GM23338 (cell line): ENCODE measurements at regions not wholly inside any gene's neighbourhood (a gene's known extent, or its start where the extent isn't known, plus 50 kb on each side); places are given as distances from the start of the nearest gene placed in this dataset.

Experiments
- ATAC-seq: fragments of 200-7000 bp; cut with Tn5 transposase; 3 replicates; pipeline ENCODE4 v1.9.1; 2020
- DNase-seq: peaks from one replicate; pipeline ENCODE4 v3.0.0-alpha.2; 2015; ENCODE audit warnings: low spot score
- H2AFZ ChIP-seq: fragments of 200-600 bp; sonication (generic); 2 replicates; pipeline ENCODE4 v1.8.0; 2016; ENCODE audit warnings: antibody characterized with exemption, mild to moderate bottlenecking, moderate library complexity
- H3F3A ChIP-seq: fragments of 200-600 bp; sonication (generic); replicated peaks from 2 replicates; pipeline ENCODE4 v1.8.0; 2017; ENCODE audit warnings: antibody characterized with exemption, mixed run types, low read depth
- H3K27ac ChIP-seq: fragments of 200-600 bp; sonication (generic); 2 replicates; pipeline ENCODE4 v1.6.1; 2016; ENCODE audit warnings: low read depth
- H3K27me3 ChIP-seq: fragments of 200-600 bp; sonication (generic); 2 replicates; pipeline ENCODE4 v1.8.0; 2016; ENCODE audit warnings: mild to moderate bottlenecking, mixed run types, moderate library complexity; ENCODE audit not compliant: insufficient read depth
- H3K36me3 ChIP-seq: fragments of 200-600 bp; sonication (generic); 2 replicates; pipeline ENCODE4 v1.8.0; 2016; ENCODE audit warnings: mild to moderate bottlenecking; ENCODE audit not compliant: insufficient read depth
- H3K4me1 ChIP-seq: fragments of 200-600 bp; sonication (generic); 2 replicates; pipeline ENCODE4 v1.8.0; 2016; ENCODE audit warnings: mild to moderate bottlenecking, moderate library complexity; ENCODE audit not compliant: insufficient read depth
- H3K4me2 ChIP-seq: fragments of 200-600 bp; sonication (generic); 2 replicates; pipeline ENCODE4 v1.7.1; 2017; ENCODE audit warnings: mixed run types
- H3K4me3 ChIP-seq: fragments of 200-600 bp; sonication (generic); 2 replicates; pipeline ENCODE4 v1.6.1; 2016; ENCODE audit warnings: mixed run types
- H3K79me2 ChIP-seq: fragments of 200-600 bp; sonication (generic); replicated peaks from 2 replicates; pipeline ENCODE4 v1.8.0; 2017; ENCODE audit warnings: mild to moderate bottlenecking; ENCODE audit not compliant: insufficient read depth
- H3K9me2 ChIP-seq: fragments of 200-600 bp; sonication (generic); 2 replicates; pipeline ENCODE4 v1.8.0; 2017; ENCODE audit not compliant: insufficient read depth
- H4K20me1 ChIP-seq: fragments of 200-600 bp; sonication (generic); replicated peaks from 2 replicates; pipeline ENCODE4 v1.8.0; 2017; ENCODE audit warnings: mild to moderate bottlenecking; ENCODE audit not compliant: insufficient read depth
- H3K27ac Mint-ChIP-seq: 2 replicates; pipeline ENCODE4 v1.8.0; 2020; ENCODE audit warnings: inconsistent platforms, mild to moderate bottlenecking, moderate library complexity, mixed read lengths
- H3K27me3 Mint-ChIP-seq: 3 replicates; pipeline ENCODE4 v1.8.0; 2022; ENCODE audit warnings: low read depth, mild to moderate bottlenecking, moderate library complexity, mixed read lengths, inconsistent platforms; ENCODE audit not compliant: insufficient read depth, poor library complexity
- H3K36me3 Mint-ChIP-seq: 3 replicates; pipeline ENCODE4 v1.8.0; 2021; ENCODE audit warnings: low read depth, mild to moderate bottlenecking, inconsistent platforms, moderate library complexity, mixed read lengths
- H3K4me1 Mint-ChIP-seq: 3 replicates; pipeline ENCODE4 v1.8.0; 2020; ENCODE audit warnings: mild to moderate bottlenecking, inconsistent platforms, mixed read lengths
- H3K4me3 Mint-ChIP-seq: 3 replicates; pipeline ENCODE4 v1.8.0; 2021; ENCODE audit warnings: moderate library complexity, mild to moderate bottlenecking, inconsistent platforms, mixed read lengths
- H3K9me3 Mint-ChIP-seq: 3 replicates; pipeline ENCODE4 v1.8.0; 2020; ENCODE audit warnings: moderate library complexity, mild to moderate bottlenecking, inconsistent platforms, mixed read lengths
- EZH2 ChIP-seq: fragments of 200-600 bp; sonication (generic); IDR thresholded peaks from one replicate; pipeline ENCODE4 v1.8.0; 2017; ENCODE audit warnings: antibody characterized with exemption, mild to moderate bottlenecking, low read depth; ENCODE audit not compliant: unreplicated experiment
- JUNB ChIP-seq: IDR thresholded peaks from one replicate; pipeline ENCODE4 v1.6.1; 2016; ENCODE audit warnings: antibody characterized with exemption; ENCODE audit not compliant: unreplicated experiment
- NANOG ChIP-seq: IDR thresholded peaks from 2 replicates; pipeline ENCODE4 v1.6.1; 2016; ENCODE audit warnings: antibody characterized with exemption, borderline replicate concordance
- TF ChIP-seq, protein P1 (sequence below): fragments of 250-450 bp; sonication (Bioruptor Pico); IDR thresholded peaks from 2 replicates; pipeline ENCODE4 v1.5.0; 2020; ENCODE audit warnings: mild to moderate bottlenecking, moderate library complexity
- TF ChIP-seq, protein P2 (sequence below): IDR thresholded peaks from one replicate; pipeline ENCODE4 v1.6.1; 2018; ENCODE audit warnings: antibody characterized with exemption; ENCODE audit not compliant: unreplicated experiment
- TF ChIP-seq, protein P3 (sequence below): IDR thresholded peaks from 2 replicates; pipeline ENCODE4 v1.6.1; 2016; ENCODE audit warnings: antibody characterized with exemption

DNA sequence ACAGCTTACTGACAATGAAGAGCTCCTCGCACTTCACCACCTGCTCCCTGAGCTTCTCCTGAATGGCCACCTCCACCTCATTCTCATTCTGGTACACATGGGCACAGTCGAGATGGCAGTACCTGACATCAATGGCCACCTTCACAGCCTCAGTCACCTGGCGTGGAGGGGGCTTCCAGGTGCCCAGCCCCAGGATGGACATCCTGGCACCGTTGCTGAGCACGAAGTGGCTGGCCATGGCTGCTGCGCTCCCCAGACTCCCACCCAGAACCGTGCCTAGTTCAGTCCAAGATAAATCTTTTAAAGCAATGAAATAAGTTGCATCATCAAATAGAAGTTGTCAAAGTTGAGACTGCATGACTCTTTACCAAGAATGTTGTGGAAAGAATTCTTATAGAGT lies 128.1 kb upstream of the SOX6 start:
- Histone ChIP-seq H3K79me2 (no peaks in the 10 kb centered on the region), H3K27ac (no peak overlapping the region), H3F3A (no peaks in the 10 kb centered on the region), H3K4me2 (no peak overlapping the region), H3K9me2 (0 out of 2 replicates have a peak, but pooled peaks cover 6% of the 10 kb centered on the region), H2AFZ (no peak overlapping the region), H3K36me3 (no peaks in the 10 kb centered on the region), H3K4me1 (no peaks in the 10 kb centered on the region), H3K4me3 (no peak overlapping the region), H3K27me3 (no peaks in the 10 kb centered on the region), H4K20me1 (no peaks in the 10 kb centered on the region)
- H3K36me3 Mint-ChIP-seq, result no peaks in the 10 kb centered on the region
- H3K27me3 Mint-ChIP-seq, result no peaks in the 10 kb centered on the region
- H3K4me1 Mint-ChIP-seq, result no peaks in the 10 kb centered on the region
- H3K9me3 Mint-ChIP-seq, result no peaks in the 10 kb centered on the region
- H3K4me3 Mint-ChIP-seq, result no peak overlapping the region
- no peak for TF ChIP-seq JUNB
- TF ChIP-seq NANOG, result no peak
- no peak for TF ChIP-seq EZH2
- TF ChIP-seq, protein P1, sequence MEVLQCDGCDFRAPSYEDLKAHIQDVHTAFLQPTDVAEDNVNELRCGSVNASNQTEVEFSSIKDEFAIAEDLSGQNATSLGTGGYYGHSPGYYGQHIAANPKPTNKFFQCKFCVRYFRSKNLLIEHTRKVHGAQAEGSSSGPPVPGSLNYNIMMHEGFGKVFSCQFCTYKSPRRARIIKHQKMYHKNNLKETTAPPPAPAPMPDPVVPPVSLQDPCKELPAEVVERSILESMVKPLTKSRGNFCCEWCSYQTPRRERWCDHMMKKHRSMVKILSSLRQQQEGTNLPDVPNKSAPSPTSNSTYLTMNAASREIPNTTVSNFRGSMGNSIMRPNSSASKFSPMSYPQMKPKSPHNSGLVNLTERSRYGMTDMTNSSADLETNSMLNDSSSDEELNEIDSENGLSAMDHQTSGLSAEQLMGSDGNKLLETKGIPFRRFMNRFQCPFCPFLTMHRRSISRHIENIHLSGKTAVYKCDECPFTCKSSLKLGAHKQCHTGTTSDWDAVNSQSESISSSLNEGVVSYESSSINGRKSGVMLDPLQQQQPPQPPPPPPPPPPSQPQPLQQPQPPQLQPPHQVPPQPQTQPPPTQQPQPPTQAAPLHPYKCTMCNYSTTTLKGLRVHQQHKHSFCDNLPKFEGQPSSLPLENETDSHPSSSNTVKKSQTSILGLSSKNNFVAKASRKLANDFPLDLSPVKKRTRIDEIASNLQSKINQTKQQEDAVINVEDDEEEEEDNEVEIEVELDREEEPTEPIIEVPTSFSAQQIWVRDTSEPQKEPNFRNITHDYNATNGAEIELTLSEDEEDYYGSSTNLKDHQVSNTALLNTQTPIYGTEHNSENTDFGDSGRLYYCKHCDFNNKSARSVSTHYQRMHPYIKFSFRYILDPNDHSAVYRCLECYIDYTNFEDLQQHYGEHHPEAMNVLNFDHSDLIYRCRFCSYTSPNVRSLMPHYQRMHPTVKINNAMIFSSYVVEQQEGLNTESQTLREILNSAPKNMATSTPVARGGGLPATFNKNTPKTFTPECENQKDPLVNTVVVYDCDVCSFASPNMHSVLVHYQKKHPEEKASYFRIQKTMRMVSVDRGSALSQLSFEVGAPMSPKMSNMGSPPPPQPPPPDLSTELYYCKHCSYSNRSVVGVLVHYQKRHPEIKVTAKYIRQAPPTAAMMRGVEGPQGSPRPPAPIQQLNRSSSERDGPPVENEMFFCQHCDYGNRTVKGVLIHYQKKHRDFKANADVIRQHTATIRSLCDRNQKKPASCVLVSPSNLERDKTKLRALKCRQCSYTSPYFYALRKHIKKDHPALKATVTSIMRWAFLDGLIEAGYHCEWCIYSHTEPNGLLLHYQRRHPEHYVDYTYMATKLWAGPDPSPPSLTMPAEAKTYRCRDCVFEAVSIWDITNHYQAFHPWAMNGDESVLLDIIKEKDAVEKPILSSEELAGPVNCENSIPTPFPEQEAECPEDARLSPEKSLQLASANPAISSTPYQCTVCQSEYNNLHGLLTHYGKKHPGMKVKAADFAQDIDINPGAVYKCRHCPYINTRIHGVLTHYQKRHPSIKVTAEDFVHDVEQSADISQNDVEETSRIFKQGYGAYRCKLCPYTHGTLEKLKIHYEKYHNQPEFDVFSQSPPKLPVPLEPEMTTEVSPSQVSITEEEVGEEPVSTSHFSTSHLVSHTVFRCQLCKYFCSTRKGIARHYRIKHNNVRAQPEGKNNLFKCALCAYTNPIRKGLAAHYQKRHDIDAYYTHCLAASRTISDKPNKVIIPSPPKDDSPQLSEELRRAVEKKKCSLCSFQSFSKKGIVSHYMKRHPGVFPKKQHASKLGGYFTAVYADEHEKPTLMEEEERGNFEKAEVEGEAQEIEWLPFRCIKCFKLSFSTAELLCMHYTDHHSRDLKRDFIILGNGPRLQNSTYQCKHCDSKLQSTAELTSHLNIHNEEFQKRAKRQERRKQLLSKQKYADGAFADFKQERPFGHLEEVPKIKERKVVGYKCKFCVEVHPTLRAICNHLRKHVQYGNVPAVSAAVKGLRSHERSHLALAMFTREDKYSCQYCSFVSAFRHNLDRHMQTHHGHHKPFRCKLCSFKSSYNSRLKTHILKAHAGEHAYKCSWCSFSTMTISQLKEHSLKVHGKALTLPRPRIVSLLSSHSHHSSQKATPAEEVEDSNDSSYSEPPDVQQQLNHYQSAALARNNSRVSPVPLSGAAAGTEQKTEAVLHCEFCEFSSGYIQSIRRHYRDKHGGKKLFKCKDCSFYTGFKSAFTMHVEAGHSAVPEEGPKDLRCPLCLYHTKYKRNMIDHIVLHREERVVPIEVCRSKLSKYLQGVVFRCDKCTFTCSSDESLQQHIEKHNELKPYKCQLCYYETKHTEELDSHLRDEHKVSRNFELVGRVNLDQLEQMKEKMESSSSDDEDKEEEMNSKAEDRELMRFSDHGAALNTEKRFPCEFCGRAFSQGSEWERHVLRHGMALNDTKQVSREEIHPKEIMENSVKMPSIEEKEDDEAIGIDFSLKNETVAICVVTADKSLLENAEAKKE (CRISPR knock-in tag), result no peak
- TF ChIP-seq, protein P2, sequence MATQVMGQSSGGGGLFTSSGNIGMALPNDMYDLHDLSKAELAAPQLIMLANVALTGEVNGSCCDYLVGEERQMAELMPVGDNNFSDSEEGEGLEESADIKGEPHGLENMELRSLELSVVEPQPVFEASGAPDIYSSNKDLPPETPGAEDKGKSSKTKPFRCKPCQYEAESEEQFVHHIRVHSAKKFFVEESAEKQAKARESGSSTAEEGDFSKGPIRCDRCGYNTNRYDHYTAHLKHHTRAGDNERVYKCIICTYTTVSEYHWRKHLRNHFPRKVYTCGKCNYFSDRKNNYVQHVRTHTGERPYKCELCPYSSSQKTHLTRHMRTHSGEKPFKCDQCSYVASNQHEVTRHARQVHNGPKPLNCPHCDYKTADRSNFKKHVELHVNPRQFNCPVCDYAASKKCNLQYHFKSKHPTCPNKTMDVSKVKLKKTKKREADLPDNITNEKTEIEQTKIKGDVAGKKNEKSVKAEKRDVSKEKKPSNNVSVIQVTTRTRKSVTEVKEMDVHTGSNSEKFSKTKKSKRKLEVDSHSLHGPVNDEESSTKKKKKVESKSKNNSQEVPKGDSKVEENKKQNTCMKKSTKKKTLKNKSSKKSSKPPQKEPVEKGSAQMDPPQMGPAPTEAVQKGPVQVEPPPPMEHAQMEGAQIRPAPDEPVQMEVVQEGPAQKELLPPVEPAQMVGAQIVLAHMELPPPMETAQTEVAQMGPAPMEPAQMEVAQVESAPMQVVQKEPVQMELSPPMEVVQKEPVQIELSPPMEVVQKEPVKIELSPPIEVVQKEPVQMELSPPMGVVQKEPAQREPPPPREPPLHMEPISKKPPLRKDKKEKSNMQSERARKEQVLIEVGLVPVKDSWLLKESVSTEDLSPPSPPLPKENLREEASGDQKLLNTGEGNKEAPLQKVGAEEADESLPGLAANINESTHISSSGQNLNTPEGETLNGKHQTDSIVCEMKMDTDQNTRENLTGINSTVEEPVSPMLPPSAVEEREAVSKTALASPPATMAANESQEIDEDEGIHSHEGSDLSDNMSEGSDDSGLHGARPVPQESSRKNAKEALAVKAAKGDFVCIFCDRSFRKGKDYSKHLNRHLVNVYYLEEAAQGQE, result no peak
- TF ChIP-seq, protein P3, sequence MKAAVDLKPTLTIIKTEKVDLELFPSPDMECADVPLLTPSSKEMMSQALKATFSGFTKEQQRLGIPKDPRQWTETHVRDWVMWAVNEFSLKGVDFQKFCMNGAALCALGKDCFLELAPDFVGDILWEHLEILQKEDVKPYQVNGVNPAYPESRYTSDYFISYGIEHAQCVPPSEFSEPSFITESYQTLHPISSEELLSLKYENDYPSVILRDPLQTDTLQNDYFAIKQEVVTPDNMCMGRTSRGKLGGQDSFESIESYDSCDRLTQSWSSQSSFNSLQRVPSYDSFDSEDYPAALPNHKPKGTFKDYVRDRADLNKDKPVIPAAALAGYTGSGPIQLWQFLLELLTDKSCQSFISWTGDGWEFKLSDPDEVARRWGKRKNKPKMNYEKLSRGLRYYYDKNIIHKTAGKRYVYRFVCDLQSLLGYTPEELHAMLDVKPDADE, result no peak
- ATAC-seq (no peak), DNase-seq (no peak)
- no peak overlapping the region for H3K27ac Mint-ChIP-seq
